ENCODE measurements at regions not wholly inside any gene's neighbourhood (a gene's known extent, or its start where the extent isn't known, plus 50 kb on each side); places are given as distances from the start of the nearest gene placed in this dataset.
A peak's percentile ranks its signal among the peaks of the same experiment; 100 is the strongest.

DNA sequence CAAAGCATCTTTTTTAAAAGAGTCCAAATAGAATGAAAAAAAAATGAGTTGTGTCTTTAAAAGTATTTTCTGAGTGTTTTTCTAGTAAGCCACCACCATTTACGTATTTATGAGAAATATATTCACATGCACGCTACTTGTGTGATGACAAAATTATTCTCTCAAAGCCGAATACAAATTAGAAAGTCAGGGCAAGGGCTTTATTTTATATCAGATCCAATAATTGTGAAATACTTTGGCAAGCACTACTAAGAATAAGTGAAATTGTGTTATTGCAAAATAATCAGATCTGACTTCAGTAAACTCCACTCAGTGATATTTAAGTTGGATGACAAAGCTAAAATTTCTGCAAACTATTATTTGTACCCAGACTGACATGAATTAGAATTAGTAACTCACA, 589.3 kb upstream of the KCNMB2 start:
- H4K20me1 ChIP-seq (ENCODE audit: insufficient read depth, low read length), result no peaks in the 10 kb centered on the region
- peak overlapping the region; percentile 39 for H3K27ac ChIP-seq (ENCODE audit: low read depth, low read length)
- H3K4me1 ChIP-seq (ENCODE audit: insufficient read depth, low read length), result peaks cover 16% of the 10 kb centered on the region
- H3K36me3 ChIP-seq (ENCODE audit: insufficient read depth, low read length), result no peaks in the 10 kb centered on the region
- no peak overlapping the region for H3K4me3 ChIP-seq (ENCODE audit: insufficient read depth, low read length)
- H3K9me3 ChIP-seq (ENCODE audit: low read depth, low read length), result no peaks in the 10 kb centered on the region
- no peaks in the 10 kb centered on the region for H3K79me2 ChIP-seq (ENCODE audit: insufficient read depth, low read length)
- TF ChIP-seq, protein P1, sequence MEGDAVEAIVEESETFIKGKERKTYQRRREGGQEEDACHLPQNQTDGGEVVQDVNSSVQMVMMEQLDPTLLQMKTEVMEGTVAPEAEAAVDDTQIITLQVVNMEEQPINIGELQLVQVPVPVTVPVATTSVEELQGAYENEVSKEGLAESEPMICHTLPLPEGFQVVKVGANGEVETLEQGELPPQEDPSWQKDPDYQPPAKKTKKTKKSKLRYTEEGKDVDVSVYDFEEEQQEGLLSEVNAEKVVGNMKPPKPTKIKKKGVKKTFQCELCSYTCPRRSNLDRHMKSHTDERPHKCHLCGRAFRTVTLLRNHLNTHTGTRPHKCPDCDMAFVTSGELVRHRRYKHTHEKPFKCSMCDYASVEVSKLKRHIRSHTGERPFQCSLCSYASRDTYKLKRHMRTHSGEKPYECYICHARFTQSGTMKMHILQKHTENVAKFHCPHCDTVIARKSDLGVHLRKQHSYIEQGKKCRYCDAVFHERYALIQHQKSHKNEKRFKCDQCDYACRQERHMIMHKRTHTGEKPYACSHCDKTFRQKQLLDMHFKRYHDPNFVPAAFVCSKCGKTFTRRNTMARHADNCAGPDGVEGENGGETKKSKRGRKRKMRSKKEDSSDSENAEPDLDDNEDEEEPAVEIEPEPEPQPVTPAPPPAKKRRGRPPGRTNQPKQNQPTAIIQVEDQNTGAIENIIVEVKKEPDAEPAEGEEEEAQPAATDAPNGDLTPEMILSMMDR (IDR thresholded peaks at IDR 0.05; ENCODE audit: extremely low read depth, low read depth, low read length), result no peak
- no peaks in the 10 kb centered on the region for H3K27me3 ChIP-seq (ENCODE audit: insufficient read depth, low read length)
- H3K4me2 ChIP-seq (ENCODE audit: insufficient read depth, low read length), result peak overlapping the region; percentile 26
- no peak overlapping the region for H2AFZ ChIP-seq (ENCODE audit: low read length)
- DNase-seq (ENCODE audit: insufficient read length, low spot score, missing footprints), result peak; percentile 39

DNA sequence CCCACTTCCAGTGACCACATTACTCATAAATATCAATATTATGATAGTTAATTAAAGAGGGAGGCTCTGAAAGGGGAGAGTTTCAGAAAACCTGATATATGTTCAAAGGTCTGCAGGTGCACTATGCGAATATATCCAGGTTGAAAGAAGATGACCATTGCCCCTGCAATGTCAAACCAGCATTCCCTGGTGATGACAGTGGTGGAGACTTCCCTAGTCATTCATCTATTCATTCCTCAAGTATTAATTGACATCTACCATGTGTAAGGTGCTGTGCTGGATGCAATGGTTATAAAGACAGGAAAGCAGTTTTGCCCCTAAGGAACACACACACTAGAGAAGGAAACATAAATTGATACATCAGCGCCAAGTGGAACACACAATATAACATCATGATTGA, 588.3 kb upstream of the KCNMB2 start:
- Histone ChIP-seq H3K4me3 (ENCODE audit: insufficient read depth, low read length) (no peak overlapping the region), H2AFZ (ENCODE audit: low read length) (no peak overlapping the region), H3K36me3 (ENCODE audit: insufficient read depth, low read length) (no peaks in the 10 kb centered on the region), H3K4me2 (ENCODE audit: insufficient read depth, low read length) (no peak overlapping the region), H3K27me3 (ENCODE audit: insufficient read depth, low read length) (no peaks in the 10 kb centered on the region), H3K9me3 (ENCODE audit: low read depth, low read length) (no peaks in the 10 kb centered on the region), H3K4me1 (ENCODE audit: insufficient read depth, low read length) (peaks cover 16% of the 10 kb centered on the region), H3K79me2 (ENCODE audit: insufficient read depth, low read length) (no peaks in the 10 kb centered on the region), H4K20me1 (ENCODE audit: insufficient read depth, low read length) (no peaks in the 10 kb centered on the region), H3K27ac (ENCODE audit: low read depth, low read length) (no peak overlapping the region)
- DNase-seq (ENCODE audit: insufficient read length, low spot score, missing footprints), result no peak
- TF ChIP-seq, protein P1 (IDR thresholded peaks at IDR 0.05; ENCODE audit: extremely low read depth, low read depth, low read length), result no peak

DNA sequence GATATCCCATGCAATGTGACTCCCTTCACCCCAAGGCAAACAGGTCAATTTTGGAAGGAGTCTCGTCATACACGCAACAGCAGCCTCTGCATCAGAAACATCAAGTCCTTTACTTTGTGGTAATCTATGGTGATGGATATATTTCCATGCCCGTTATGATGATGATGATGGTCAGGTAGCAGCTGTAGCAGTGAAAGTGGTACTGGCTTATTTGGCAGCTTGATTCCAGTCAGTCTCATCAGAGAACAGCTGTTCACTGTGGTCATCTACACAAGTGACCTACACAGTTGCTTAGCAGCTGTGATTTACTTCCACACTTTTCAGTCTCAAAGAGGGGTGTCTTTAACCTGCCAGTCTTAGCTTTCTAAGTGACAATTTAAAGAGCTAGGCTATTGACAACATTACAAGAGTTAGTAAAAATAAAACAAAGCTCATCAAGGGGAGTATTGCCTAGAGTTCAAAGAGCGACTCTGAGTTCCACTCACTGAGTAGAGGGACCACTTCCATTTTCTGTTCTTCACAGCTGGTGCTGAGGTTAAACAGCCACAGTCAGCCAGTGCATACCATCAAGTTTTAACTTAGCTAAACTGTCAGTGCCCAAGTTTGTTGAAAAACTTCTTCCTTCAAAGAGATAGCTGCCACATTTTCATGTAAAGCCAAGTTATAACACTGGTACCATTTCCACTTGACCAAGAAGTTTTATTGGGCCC, 587.4 kb upstream of the KCNMB2 start:
- H3K9me3 ChIP-seq (ENCODE audit: low read depth, low read length), result no peaks in the 10 kb centered on the region
- no peak for DNase-seq (ENCODE audit: insufficient read length, low spot score, missing footprints)
- no peak overlapping the region for H3K4me2 ChIP-seq (ENCODE audit: insufficient read depth, low read length)
- no peaks in the 10 kb centered on the region for H4K20me1 ChIP-seq (ENCODE audit: insufficient read depth, low read length)
- H3K4me3 ChIP-seq (ENCODE audit: insufficient read depth, low read length), result no peak overlapping the region
- peaks cover 16% of the 10 kb centered on the region for H3K4me1 ChIP-seq (ENCODE audit: insufficient read depth, low read length)
- H3K36me3 ChIP-seq (ENCODE audit: insufficient read depth, low read length), result no peaks in the 10 kb centered on the region
- H3K79me2 ChIP-seq (ENCODE audit: insufficient read depth, low read length), result no peaks in the 10 kb centered on the region
- H3K27ac ChIP-seq (ENCODE audit: low read depth, low read length), result no peak overlapping the region
- TF ChIP-seq, protein P1 (IDR thresholded peaks at IDR 0.05; ENCODE audit: extremely low read depth, low read depth, low read length), result no peak
- no peaks in the 10 kb centered on the region for H3K27me3 ChIP-seq (ENCODE audit: insufficient read depth, low read length)
- H2AFZ ChIP-seq (ENCODE audit: low read length), result no peak overlapping the region

DNA sequence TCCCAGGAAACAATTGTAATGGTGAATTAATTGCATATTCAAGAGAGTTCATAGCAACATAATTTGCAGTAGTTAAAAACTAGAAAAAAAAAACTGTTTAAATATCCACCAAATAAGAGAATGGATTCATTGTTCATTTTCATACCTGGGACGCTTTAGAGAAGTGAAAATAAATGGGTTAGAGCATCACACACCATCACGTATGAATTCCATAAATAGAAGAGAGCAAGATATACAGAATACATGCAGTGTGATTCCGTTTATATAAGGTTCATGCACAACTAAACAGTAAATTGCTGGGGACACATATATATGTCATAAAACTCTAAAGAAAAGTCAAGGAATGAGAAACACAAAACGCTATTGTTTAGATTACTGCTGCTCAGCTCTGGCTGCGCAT, 577.0 kb upstream of the KCNMB2 start:
- H2AFZ ChIP-seq (ENCODE audit: low read length), result no peak overlapping the region
- no peaks in the 10 kb centered on the region for H4K20me1 ChIP-seq (ENCODE audit: insufficient read depth, low read length)
- H3K36me3 ChIP-seq (ENCODE audit: insufficient read depth, low read length), result no peaks in the 10 kb centered on the region
- no peaks in the 10 kb centered on the region for H3K4me1 ChIP-seq (ENCODE audit: insufficient read depth, low read length)
- H3K4me2 ChIP-seq (ENCODE audit: insufficient read depth, low read length), result no peak overlapping the region
- no peaks in the 10 kb centered on the region for H3K27me3 ChIP-seq (ENCODE audit: insufficient read depth, low read length)
- no peak overlapping the region for H3K4me3 ChIP-seq (ENCODE audit: insufficient read depth, low read length)
- DNase-seq (ENCODE audit: insufficient read length, low spot score, missing footprints), result no peak
- no peaks in the 10 kb centered on the region for H3K9me3 ChIP-seq (ENCODE audit: low read depth, low read length)
- H3K79me2 ChIP-seq (ENCODE audit: insufficient read depth, low read length), result no peaks in the 10 kb centered on the region
- no peak overlapping the region for H3K27ac ChIP-seq (ENCODE audit: low read depth, low read length)
- TF ChIP-seq, protein P1 (IDR thresholded peaks at IDR 0.05; ENCODE audit: extremely low read depth, low read depth, low read length), result no peak

All from osteoblast (primary cell).